OCI-LY3 (cell line): ENCODE measurements at regions not wholly inside any gene's neighbourhood (a gene's known extent, or its start where the extent isn't known, plus 50 kb on each side); places are given as distances from the start of the nearest gene placed in this dataset.

Experiments
- EZH2phosphoT487 ChIP-seq: fragments of 200-600 bp; shearing (Covaris generic); IDR thresholded peaks from 2 replicates; pipeline ENCODE4 v1.6.1; 2018; ENCODE audit warnings: antibody characterized with exemption, mixed run types, low read depth
- TF ChIP-seq, protein P1 (sequence below): fragments of 200-600, 300-600 bp; sonication (generic); IDR thresholded peaks from 2 replicates; pipeline ENCODE4 v1.5.1; 2014; ENCODE audit warnings: antibody characterized with exemption, low read length, low read depth

DNA sequence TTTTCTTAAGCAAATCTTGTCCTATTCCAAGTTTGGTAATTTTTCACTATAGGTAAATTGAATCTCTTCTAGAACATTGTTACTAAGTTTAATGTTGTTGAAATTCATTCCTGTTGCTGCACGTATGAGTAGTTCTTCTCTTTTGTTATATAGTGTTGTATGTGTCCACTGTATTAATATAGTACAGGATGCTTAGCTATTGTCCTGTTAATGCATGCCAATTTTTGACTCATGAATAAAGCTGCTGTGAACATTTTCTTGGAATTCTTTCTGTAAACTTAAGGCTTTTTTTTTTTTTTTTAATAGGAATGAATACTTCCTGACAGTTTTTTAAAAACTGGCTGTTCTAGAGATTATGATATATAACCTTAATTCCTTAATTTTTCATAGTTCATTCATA is 326.9 kb downstream of the SLC4A3 start:
- TF ChIP-seq, protein P1, sequence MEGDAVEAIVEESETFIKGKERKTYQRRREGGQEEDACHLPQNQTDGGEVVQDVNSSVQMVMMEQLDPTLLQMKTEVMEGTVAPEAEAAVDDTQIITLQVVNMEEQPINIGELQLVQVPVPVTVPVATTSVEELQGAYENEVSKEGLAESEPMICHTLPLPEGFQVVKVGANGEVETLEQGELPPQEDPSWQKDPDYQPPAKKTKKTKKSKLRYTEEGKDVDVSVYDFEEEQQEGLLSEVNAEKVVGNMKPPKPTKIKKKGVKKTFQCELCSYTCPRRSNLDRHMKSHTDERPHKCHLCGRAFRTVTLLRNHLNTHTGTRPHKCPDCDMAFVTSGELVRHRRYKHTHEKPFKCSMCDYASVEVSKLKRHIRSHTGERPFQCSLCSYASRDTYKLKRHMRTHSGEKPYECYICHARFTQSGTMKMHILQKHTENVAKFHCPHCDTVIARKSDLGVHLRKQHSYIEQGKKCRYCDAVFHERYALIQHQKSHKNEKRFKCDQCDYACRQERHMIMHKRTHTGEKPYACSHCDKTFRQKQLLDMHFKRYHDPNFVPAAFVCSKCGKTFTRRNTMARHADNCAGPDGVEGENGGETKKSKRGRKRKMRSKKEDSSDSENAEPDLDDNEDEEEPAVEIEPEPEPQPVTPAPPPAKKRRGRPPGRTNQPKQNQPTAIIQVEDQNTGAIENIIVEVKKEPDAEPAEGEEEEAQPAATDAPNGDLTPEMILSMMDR = no peak
- no peak for TF ChIP-seq EZH2phosphoT487
